Testis (tissue), 2 donors: ENCODE measurements at regions not wholly inside any gene's neighbourhood (a gene's known extent, or its start where the extent isn't known, plus 50 kb on each side); places are given as distances from the start of the nearest gene placed in this dataset.

Experiments used
- POLR2A ChIP-seq: fragments of 450-650 bp; IDR thresholded peaks from one replicate; pipeline ENCODE4 v1.6.1; 2017; ENCODE audit warnings: antibody characterized with exemption, mild to moderate bottlenecking, moderate library complexity
- TF ChIP-seq, protein P1 (sequence below), 3 experiments: fragments of 450-650 bp in 2 of 3; fragments of 200-600 bp in 1 of 3; sonication (generic) in 1 of 3; IDR thresholded peaks; one replicate each; pipeline ENCODE4 v1.5.1; 2016 to 2019; ENCODE audit warnings: antibody characterized with exemption in 3 of 3, mild to moderate bottlenecking in 2 of 3, moderate library complexity in 1 of 3

DNA sequence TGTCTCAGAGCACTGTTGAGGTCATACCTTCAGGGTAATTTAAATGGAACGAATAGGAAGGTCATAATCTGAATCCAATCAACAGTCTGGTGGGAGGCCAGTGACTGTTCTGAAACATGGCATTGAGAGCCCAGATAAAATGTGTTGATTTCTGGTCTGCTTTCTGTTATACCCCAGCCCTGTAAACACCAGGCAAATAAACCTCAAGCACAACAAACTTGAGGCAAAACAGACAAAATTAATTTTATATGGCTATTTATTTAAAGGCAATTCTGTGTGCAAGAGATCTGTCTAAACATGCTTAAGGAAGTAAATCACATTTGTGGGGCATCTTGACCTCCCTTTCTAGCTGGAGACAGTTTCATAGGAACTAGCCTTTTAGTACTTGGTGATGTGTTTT is 140.9 kb upstream of the SPEF2 start:
- TF ChIP-seq, protein P1, sequence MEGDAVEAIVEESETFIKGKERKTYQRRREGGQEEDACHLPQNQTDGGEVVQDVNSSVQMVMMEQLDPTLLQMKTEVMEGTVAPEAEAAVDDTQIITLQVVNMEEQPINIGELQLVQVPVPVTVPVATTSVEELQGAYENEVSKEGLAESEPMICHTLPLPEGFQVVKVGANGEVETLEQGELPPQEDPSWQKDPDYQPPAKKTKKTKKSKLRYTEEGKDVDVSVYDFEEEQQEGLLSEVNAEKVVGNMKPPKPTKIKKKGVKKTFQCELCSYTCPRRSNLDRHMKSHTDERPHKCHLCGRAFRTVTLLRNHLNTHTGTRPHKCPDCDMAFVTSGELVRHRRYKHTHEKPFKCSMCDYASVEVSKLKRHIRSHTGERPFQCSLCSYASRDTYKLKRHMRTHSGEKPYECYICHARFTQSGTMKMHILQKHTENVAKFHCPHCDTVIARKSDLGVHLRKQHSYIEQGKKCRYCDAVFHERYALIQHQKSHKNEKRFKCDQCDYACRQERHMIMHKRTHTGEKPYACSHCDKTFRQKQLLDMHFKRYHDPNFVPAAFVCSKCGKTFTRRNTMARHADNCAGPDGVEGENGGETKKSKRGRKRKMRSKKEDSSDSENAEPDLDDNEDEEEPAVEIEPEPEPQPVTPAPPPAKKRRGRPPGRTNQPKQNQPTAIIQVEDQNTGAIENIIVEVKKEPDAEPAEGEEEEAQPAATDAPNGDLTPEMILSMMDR (IDR thresholded peaks at IDR 0.05): no peak
- no peak for TF ChIP-seq POLR2A
